ENCODE measurements at regions not wholly inside any gene's neighbourhood (a gene's known extent, or its start where the extent isn't known, plus 50 kb on each side); places are given as distances from the start of the nearest gene placed in this dataset.

DNA sequence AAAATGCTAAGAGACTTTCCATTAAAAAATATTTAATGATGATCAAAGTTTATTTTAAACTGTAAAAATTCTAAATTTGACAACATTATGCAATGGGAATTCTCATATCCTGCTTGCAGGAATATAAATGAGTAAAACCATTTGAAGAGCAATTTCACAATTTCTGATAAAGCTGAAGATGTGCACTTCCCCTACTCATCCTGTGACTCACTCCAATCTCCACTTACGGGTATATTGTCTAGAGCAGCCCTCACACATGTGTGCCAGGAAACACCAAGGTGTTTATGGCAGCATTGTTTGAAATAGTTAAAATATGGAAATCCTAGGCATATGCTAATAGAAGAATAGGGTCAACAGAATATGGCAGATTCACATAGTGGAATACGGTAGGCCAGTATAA, 158.4 kb downstream of the PDHA2 start:
- FAIRE-seq, result no peak

DNA sequence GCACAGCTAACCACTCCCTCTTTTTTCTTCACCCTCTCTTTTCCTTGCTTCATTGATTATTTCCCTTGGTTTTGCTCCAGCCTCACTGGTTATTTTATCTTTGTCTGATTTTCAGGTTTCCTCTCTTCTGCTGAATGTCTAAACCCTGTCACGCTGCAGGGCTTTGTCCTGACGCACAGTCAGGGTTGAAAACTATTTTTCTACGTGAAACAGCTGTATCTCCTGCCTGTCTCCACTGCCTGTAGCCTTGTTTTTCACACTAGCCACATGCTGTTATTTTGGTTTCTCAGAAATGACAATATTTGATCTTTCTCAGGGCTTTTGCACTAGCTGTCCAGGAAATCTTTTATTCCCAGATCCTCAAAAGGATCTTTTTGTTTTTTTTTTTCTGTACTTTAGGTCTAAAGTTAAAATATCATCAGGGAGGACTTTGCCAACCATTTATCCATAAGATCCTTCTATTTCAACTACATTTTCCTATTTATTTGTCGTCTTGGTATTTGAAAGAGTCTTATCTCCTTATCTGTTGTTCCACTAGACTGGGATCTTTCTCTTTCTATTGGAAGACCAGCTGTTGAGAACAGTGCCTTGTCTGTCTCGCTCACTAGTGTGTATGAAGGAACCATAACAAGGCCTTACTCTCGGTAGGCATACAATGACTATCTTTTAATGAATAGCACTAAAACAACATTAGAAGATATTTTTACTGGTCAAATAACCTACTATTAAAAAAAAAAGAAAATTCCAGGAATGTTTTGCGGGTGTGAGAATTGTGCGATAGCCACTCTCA, 164.3 kb downstream of the PDHA2 start:
- no peak for FAIRE-seq

DNA sequence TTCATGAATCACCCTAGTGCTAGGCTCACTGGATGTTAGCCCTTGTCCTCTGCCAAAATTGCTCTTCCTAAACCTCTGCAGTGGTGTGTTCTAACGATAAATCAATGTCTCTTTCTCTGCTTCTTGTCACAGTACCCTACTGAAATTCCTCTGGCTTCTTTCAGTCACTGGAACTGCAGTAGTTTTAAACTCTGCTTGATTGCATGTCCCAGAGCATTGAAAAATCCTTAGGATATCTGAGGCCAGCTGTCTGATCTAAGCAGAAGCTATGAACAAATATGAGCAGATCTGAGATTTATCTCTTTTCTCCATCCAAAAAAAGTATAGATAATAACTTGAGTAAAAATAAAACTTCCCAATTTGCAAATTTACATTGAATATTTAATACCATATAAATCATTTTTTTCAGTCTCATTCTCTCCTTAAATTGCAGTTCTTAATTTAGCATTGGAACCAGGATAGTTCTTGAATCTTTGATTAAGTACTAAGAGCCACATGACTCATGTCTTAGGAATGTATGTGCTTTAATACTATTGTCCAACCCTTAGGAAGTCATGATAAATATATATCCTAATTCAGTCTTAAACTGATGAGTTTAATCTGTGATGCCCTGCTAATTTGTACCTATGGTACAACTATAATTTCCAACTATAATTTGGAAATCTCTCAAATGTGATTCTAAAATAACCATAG, 169.7 kb downstream of the PDHA2 start:
- no peak for FAIRE-seq

DNA sequence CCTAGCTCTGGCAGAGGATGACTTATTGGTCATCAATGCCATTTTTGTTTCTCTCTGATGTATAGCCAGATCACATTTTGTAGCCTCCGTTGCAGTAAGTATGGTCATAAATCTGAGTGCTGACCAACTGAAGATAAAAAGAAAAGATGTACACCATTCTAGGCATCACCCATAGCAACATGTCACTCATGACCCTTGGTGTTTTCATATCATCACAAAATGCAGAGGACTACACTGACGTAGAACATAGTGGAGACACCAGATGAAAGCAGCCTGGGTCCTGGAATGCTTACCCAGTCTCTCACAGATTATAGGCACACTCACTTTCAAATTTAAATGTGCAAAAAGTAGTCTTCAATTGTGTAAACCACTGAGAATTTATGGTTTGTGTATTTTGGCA, 172.8 kb downstream of the PDHA2 start:
- FAIRE-seq, result no peak

DNA sequence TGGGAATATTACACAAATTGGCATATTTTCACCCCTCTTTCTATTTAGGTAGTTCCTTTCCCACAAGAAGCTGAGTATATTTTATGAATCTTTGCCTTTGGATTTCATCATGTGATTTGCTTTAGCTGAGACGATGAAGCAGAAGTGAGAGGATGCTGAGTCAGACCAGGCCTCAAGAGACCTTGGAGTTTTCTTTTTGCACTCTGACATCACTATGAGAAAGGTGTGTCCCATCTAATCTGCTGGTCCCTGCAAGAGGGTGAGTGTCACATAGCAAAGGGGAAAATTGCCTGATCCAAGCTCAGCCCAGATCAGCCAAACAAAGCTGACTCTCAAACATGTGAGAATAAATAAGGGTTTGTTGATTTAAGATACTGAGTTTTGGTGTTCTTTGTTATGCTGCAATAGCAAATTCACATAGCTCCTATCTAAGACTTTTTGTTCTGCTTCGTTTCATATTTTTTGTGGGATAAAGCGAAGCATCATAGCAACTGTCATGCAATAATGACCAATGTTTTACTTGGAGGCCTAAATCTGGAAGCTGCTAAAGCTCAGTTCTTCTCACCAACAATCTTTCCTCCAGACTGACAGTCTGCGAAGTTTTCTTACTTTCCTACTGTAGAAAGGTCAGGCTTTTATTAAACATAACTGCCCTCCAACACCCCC, 176.9 kb downstream of the PDHA2 start:
- FAIRE-seq, result no peak

DNA sequence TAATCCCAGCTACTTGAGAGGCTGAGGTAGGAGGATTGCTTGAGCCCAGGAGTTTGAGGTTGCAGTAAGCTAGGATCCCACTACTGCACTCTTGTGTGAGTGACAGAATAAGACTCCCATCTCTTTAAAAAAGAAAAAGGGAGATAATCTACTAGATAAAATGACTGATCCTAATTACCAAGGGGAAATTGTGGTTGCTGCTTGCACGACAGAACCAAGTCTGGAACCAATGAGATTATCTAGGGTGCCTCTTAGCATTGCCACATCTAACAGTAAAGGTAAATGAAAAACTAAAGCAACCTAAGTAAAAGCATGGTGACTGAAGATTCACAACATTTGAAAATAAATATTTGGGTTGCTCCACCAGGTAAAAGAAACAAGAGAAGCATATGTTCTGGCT, 185.1 kb downstream of the PDHA2 start:
- FAIRE-seq, result no peak

DNA sequence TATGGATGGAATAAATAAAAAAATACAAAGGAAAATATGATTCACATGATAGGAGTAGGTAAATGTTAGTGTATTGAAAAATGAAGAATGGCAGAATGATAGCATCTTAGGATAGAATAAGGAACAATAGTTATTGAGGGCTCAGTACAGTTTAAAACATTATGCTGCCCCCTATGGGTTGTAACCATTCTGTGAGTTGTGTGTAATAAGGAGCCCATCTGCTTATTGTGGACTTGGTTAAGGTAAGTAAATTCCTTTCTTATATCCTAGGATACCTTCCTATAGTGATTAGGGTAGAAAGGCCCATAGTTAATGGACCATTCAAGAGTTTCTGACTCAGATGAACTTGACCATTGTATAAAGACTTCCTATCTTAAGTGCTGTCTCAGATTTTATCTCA, 195.8 kb downstream of the PDHA2 start:
- no peak for FAIRE-seq

DNA sequence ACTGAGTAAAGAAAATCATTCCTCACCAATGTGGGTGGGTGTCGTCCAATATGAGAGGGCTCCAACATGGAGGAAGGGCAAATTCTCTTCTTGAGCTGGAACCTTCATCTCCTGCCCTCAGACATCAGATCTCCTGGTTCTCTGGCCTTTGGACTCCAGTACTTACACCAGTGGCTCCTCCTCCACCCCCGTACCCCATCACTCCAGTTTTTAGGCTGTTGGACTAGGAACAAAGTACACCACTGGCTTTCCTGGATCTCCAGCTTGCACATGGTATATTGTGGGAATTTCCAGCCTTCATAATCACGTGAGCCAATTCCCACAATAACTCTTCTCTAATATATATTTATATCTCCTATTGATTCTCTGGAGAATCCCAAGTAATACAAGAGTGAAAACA, 196.9 kb downstream of the PDHA2 start:
- no peak for FAIRE-seq

DNA sequence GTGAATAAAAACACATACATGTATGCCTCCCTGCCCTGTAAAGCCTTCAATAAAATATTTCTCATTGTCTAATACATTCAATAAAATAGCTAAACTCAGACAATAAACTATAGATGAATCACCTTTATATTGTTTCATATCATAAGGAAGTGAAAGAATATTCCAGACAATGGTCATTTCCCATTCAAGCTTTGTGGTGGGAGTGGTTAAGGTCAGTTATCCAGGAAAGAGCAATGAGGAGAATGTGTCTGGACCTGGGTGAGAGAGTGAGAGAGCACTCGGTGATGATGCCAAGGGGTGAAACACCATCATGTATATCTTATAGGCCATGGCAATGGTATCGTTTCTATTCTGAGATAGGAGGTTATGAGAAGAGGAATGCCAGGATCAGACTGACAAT, 197.8 kb downstream of the PDHA2 start:
- FAIRE-seq, result no peak

DNA sequence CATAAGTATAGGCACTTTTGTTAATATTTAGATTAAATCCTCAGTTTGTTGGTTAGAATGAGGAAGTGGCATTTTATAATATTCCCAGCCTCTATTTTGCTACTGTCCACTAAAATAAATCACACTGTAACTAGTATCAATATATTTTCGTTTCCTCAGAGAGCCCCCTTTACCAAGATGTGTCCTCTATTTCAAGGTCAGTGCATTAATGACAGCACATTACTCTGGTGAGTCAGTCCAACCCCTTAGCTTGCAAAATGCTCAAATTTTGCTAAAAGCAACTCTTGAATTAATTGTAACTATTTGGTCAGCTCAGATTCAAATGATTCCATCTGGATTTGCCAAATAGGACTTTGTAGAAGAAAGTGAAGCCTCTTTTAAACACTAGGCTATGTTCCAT, 199.3 kb downstream of the PDHA2 start:
- FAIRE-seq, result no peak

DNA sequence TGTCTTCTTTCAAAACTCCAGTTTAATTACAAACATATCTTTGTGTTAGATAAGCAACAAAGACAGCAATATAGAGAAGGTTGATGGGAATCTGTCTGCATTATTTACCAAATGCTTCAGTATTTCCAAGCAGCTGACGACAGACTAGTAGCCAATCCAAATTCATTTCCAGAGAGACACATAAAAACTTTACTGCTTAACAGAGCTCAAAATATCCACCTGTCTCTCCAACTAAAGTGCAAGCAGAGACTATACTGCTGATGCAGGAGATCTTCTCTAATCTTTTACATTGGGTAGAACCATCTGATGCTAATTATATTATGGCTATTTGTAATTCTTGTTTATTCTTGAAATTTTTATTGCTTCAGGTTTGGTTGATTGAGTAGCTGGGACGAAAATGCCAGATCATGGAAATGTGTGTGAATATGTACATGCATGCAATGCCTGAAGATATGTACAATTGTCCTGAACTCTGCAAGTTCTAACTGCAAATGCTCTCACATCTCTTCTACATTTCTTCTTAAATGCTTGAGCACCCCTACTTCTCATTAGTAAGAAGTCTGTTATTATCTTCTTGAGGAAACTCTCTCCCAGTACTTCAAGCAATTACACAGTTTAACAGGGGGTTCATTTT, 200.0 kb downstream of the PDHA2 start:
- no peak for FAIRE-seq

DNA sequence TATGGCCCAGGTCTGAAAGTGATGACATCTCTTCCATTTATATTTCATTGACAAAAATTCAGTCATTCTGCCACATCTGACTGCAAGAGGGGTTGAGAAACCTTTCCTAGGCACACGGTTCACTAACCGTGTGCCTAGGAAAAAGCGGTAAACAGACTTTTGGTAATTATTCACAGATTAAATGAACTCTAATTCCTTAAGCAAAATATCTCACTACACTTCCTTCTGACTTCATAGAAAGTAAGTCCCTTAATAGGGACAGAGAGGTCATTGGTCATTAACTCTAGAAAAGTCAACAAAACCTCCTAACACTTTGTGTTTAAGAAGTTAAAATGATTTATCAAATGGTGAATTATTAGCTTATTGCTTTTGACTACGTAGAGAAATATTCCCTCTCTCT, 205.1 kb downstream of the PDHA2 start:
- FAIRE-seq, result no peak

DNA sequence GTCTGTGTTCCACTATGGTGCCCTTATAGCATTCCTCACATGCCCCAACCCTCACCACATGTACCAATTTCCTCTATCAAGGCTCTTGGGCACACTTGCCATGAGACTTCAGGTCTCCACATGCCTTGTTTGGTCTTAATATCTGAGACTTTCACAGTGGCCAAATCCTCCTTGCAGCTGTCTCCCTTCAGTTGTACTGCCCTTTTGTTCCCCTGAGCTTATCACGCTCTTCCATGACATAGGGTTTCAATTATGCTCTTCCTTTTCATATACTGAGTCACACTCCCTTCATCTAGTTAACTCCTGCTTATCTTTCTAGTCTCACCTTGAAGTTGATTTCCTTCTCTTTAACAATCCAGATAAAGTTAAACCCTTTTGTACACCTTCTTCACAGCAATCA, 212.9 kb downstream of the PDHA2 start:
- no peak for FAIRE-seq

DNA sequence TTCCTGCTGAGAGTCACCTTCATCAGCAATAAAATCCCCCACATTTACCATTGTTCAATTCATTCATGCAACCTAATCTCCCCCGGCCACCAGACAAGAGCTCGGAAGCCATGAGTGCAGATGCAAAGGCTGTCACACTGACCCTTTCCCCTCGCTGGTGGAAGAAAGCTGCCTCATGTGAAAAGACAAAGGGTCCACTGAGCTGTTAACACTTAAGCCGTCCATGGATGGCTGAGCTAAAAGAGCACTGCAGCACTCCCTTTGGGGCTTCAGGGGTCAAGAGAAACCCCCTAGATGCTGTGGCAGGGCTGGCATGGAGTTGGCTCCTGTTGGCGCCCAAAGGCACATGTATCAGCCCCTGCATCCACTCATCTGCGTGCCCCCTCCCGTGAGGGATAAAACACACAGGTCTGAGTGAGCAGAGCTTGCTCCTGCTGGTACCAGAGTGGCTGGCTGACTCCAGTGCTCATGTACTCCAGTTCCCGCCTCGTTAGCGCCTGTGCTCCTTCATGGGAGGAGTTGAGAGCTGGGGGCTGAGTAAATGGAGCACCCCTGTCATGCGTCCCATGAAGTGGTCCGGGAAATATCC, 216.5 kb downstream of the PDHA2 start:
- FAIRE-seq, result no peak

DNA sequence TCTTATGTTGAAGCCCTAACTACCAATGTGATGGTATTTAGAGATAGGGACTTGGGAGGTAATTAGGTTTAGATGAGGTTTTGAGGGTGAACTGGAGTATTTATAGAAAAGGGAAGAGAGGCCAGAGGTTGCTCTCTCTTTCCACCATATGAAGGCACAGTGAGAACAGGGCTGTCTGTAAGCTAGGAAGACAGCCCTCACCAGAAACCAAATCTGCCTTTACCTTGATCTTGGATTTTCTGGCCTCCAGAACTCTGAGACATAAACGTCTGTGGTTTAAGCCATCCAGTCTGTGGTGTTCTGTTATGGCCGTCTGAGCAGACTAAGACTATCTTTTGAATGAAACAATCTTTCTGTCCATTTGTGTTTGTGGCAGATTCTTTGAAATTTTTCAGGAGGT, 223.7 kb downstream of the PDHA2 start:
- FAIRE-seq, result no peak

DNA sequence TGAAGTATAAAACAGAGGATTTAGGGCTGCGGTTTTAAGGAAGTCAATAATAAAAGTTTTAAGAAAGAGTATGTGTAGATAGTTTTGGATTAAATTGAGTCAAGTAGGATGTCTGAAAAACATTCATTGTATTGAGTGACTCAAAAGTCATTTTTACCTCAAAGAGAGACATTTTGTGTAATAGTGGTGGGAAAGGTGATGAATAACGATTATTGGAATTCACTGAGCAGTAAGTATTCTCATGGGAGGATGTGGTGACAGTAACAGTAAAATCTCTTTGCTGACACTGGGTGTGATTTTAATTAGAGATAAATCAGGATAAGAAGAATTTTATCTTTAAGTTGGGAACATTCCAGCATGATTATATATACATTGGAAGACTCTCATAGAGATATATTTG, 233.6 kb downstream of the PDHA2 start:
- no peak for FAIRE-seq

DNA sequence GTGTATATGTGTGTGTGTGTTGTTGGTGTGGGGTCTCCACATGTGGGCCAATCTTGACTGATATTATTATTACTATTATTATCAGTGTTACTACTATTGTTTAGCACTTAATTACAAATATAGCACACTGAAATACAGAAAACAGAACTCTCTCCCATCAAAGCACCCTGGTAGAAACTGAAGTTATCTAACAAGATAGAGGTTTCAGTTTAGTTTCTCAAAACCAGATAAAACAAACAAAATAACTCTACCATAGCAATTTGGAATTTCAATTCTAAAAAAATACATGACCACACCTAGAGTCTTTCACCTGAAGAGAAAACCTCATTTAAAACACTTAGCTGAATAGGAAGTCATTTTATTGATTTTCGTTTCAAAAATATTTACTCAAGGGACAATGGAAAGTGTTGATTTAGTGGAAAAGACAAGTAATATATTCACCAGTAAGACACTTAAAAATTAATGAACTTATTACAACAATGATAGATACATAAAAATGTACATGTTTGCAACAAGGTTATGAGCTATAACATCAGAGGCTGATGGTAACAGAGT, 252.3 kb downstream of the PDHA2 start:
- peak; percentile 24 for FAIRE-seq

DNA sequence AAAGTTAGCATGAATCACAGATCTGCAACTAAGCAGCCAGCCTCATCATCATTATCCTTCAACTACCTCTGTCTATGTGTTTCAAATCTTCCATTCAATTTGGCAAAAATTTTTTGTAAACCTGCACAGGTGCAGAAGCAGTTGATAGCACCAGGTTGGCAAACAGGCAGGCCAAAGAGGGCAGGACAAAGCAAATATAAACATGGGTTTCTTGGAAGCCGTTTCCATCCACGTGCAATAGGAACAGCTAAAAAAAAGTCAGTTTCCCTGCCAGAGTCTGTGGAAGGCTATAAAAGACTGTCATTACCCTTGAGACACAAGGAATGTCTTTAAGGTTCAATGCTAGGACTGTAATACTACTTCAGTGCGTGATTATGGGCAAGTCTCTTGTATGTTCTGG, 253.2 kb downstream of the PDHA2 start:
- no peak for FAIRE-seq

DNA sequence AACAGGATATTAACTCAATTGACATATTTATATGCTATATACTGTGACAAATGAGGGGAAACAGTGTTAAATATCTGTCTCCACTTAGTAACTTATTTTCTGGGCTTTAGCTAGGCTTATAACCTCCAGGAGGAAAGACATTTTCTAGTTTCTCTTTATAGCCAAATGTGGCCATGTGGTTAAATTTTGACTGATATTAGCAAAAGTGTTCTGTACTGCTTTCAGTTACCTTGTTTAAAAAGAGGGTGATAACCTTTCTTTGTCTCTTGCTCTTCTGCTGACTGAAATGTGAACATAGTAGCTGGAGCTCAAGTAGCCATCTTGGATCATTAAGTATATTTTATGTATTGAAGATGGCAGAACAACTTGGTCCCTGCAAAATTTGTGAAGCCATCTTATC, 253.7 kb downstream of the PDHA2 start:
- FAIRE-seq, result peak; percentile 17

DNA sequence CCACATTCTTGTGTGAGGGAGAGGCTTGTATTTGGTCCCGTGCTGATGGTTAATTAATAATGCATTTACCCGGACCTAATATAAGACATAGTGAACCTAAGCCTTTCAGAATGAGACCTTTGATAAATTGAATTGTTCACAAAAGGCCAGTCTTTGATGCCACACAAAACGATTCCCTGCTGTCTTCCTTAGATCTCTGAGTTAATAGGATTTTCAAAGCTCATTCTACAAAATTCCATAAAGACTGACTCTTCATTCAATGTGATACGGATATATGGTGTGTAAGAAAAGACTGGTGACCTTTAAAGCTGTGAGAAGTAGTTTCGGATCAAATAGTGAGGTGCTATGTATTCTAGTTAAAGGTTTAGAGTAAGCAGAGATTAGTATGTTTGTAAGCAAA, 254.3 kb downstream of the PDHA2 start:
- no peak for FAIRE-seq

DNA sequence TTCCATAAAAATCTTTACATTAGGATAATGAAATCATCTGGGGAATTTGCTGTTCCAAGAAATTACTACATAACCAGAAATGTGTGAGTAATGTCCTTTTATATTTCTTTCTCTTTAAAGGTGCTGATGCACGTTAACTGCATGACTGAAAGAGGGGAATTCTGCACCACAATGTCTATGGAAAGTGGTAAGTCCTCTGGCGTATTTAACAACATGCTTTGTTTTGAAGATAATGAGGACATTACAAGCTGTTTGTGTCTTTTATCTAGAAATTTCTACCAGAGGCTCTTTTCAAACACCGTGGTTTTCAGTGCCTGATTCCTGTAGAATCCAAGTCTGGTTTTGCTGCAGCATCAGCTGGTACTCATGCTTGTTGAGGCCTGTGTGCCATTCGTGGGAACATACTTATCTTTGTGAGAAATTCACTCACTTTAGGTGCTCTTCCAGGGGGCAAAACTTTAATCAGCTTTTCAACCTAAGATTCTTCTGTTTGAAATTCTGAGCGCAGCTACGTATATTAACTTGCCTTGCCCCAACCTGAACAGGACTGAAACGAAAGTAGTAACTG, 257.2 kb downstream of the PDHA2 start:
- no peak for FAIRE-seq

DNA sequence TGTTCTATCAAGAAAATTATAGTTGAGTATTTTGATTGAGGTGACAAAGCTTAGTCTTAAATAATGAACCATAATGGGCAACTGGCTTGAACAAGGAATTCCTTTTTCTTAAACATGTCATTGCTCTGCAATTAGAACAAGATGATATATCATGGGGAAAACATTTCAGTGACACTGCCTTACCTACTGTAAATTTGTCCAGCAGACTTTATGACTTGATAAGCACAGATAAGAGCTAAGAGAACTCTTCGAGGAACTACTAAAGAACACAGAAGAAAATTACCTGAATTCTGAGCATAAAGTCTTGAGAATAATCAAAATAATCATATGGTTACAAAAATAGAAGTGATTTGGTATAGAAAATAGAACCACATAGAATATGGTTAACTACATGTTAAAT, 257.8 kb downstream of the PDHA2 start:
- no peak for FAIRE-seq

DNA sequence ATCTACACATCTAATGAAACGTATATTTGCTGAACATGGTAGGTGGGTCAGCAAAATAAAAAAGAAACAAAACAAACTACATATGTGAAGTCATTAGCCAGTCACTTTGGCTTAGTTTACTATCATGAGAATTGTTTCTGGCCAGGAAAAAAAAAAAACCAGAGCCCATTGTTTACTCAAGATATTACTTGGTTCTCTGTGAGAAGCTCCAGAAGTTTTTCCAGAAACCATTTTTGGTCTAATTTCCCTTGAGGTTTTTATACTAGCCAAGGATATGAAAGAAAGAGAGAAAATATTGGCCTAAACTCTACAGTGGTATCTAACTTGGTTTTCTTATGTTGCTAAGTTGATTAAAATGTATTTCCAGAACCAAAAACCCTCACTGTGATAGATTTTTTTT, 259.1 kb downstream of the PDHA2 start:
- FAIRE-seq, result peak; percentile 33

All from islet of Langerhans (tissue), 1 donor.